HepG2 (cell line): ENCODE measurements at regions not wholly inside any gene's neighbourhood (a gene's known extent, or its start where the extent isn't known, plus 50 kb on each side); places are given as distances from the start of the nearest gene placed in this dataset.

Source experiments
- ATAC-seq: fragments of 200-7000 bp; cut with Tn5 transposase; 3 replicates; pipeline ENCODE4 v1.9.1; 2020; ENCODE audit warnings: mild to moderate bottlenecking, moderate library complexity
- BruUV-seq: library from RNA; stranded (reverse); fragments of 400-500 nt; replicated peaks from 2 replicates; lab custom pipeline; 2021; lab: Mats Ljungman, UMichigan
- CTCF ChIA-PET: fragments of 300-600 bp; formaldehyde crosslinking; extraction: SDS; loops from one replicate; lab custom pipeline; 2021; ENCODE audit warnings: low total read pairs, inconsistent platforms, low intra/inter-chr PET ratio; lab: Yijun Ruan, JAX
- POLR2A ChIA-PET: fragments of 350-600 bp; sonication (Branson Sonifier 250); formaldehyde crosslinking; loops from one replicate; lab custom pipeline; 2020; ENCODE audit warnings: antibody characterized with exemption, inconsistent platforms; lab: Yijun Ruan, JAX
- DNase-seq: peaks from one replicate; pipeline ENCODE4 v3.0.0-alpha.2; 2015; ENCODE audit warnings: low spot score
- FAIRE-seq: peaks from 3 replicates; lab custom pipeline; 2011; peaks lifted over from hg19 to GRCh38; lab: Jason Lieb, UNC
- H2AFZ ChIP-seq: one replicate; pipeline ENCODE4 v1.6.1; 2011; ENCODE audit warnings: low read length, inconsistent platforms
- H3K27ac ChIP-seq: fragments of 300-600 bp; 3 replicates; pipeline ENCODE4 v1.8.0; 2011; ENCODE audit warnings: mixed run types, mild to moderate bottlenecking, mixed read lengths, low read length, inconsistent platforms; ENCODE audit not compliant: insufficient read depth; ENCODE audit errors: extremely low read length
- H3K27me3 ChIP-seq, 2 experiments: fragments of 200-600 bp in 1 of 2; 2 replicates in 1 of 2; 3 replicates in 1 of 2; pipeline versions ENCODE4 v1.6.0 to v1.8.0; 2011; ENCODE audit warnings: low read length in 2 of 2, mild to moderate bottlenecking in 2 of 2, moderate library complexity in 2 of 2, inconsistent platforms in 1 of 2; ENCODE audit not compliant: insufficient read depth in 2 of 2, control insufficient read depth in 1 of 2
- H3K36me3 ChIP-seq, 2 experiments: fragments of 200-600 bp in 1 of 2; replicated peaks in 1 of 2; 2 replicates in 1 of 2; 3 replicates in 1 of 2; pipeline versions ENCODE4 v1.5.1 to v1.8.0; 2011; ENCODE audit warnings: low read length in 2 of 2, inconsistent platforms in 1 of 2; ENCODE audit not compliant: insufficient read depth in 2 of 2, control insufficient read depth in 1 of 2
- H3K4me1 ChIP-seq: 2 replicates; pipeline ENCODE4 v1.5.1; 2012; ENCODE audit warnings: low read length, inconsistent platforms; ENCODE audit not compliant: insufficient read depth
- H3K4me2 ChIP-seq: 2 replicates; pipeline ENCODE4 v1.6.0; 2011; ENCODE audit warnings: low read depth, low read length, inconsistent platforms
- H3K4me3 ChIP-seq, 3 experiments: fragments of 200-600 bp in 1 of 3; sonication (generic), shearing (Covaris generic) in 1 of 3; replicated peaks in 1 of 3; 2 replicates each; pipeline ENCODE4 v1.5.1; 2011 to 2016; ENCODE audit warnings: low read length in 3 of 3, inconsistent platforms in 2 of 3, low read depth in 2 of 3, mild to moderate bottlenecking in 2 of 3, control low read depth in 1 of 3, mixed read lengths in 1 of 3; ENCODE audit not compliant: insufficient read depth in 1 of 3
- H3K79me2 ChIP-seq: one replicate; pipeline ENCODE4 v1.6.1; 2011; ENCODE audit warnings: low read length, inconsistent platforms; ENCODE audit not compliant: insufficient read depth
- H3K9ac ChIP-seq: 2 replicates; pipeline ENCODE4 v1.6.0; 2011; ENCODE audit warnings: mild to moderate bottlenecking, low read depth, low read length, inconsistent platforms; ENCODE audit not compliant: insufficient read depth
- H3K9me3 ChIP-seq: 2 replicates; pipeline ENCODE4 v1.5.1; 2012; ENCODE audit warnings: mild to moderate bottlenecking, low read length
- H4K20me1 ChIP-seq: 2 replicates; pipeline ENCODE4 v1.6.0; 2011; ENCODE audit warnings: inconsistent platforms, mild to moderate bottlenecking, low read length, moderate library complexity; ENCODE audit not compliant: insufficient read depth
- AHR ChIP-seq: IDR thresholded peaks from 2 replicates; pipeline ENCODE4 v1.6.1; 2018; ENCODE audit warnings: missing genetic modification reagents, missing compliant biosample characterization
- ATF3 ChIP-seq: sonication (generic); formaldehyde crosslinking; IDR thresholded peaks from 2 replicates; pipeline ENCODE4 v1.4.0; 2020; ENCODE audit warnings: missing genetic modification reagents
- BRCA1 ChIP-seq: sonication (generic); formaldehyde crosslinking; IDR thresholded peaks from 2 replicates; pipeline ENCODE4 v1.4.0; 2020; ENCODE audit warnings: missing genetic modification reagents
- CAMTA2 ChIP-seq: sonication (generic); formaldehyde crosslinking; IDR thresholded peaks from 2 replicates; pipeline ENCODE4 v1.4.0; 2020; ENCODE audit warnings: mild to moderate bottlenecking, missing genetic modification reagents, borderline replicate concordance
- DNMT3B ChIP-seq: conservative IDR thresholded peaks from 2 replicates; pipeline ENCODE4 v1.6.1; 2016; ENCODE audit warnings: missing biosample characterization, control low read depth
- ETS1 ChIP-seq: sonication (generic); formaldehyde crosslinking; IDR thresholded peaks from 2 replicates; pipeline ENCODE4 v1.4.0; 2020; ENCODE audit warnings: missing genetic modification reagents
- FOSL2 ChIP-seq: sonication (generic); formaldehyde crosslinking; IDR thresholded peaks from 2 replicates; pipeline ENCODE4 v1.4.0; 2020; ENCODE audit warnings: missing genetic modification reagents
- FOXJ3 ChIP-seq: sonication (generic); formaldehyde crosslinking; IDR thresholded peaks from 2 replicates; pipeline ENCODE4 v1.4.0; 2020; ENCODE audit warnings: missing genetic modification reagents, mild to moderate bottlenecking, borderline replicate concordance
- FUBP1 ChIP-seq: sonication (generic); formaldehyde crosslinking; IDR thresholded peaks from 2 replicates; pipeline ENCODE4 v1.5.1; 2020; ENCODE audit warnings: missing genetic modification reagents, mild to moderate bottlenecking, borderline replicate concordance
- MBNL3 ChIP-seq: fragments of 250-450 bp; sonication (Bioruptor Pico); conservative IDR thresholded peaks from 2 replicates; pipeline ENCODE4 v1.8.0; 2022; ENCODE audit warnings: mild to moderate bottlenecking, inconsistent platforms
- MIER3 ChIP-seq: IDR thresholded peaks from 2 replicates; pipeline ENCODE4 v1.6.1; 2016; ENCODE audit warnings: missing compliant biosample characterization, borderline replicate concordance
- MTA1 ChIP-seq: sonication (generic); formaldehyde crosslinking; IDR thresholded peaks from 2 replicates; pipeline ENCODE4 v1.4.0; 2020; ENCODE audit warnings: missing genetic modification reagents, mild to moderate bottlenecking, borderline replicate concordance
- ONECUT2 ChIP-seq: sonication (generic); formaldehyde crosslinking; IDR thresholded peaks from 2 replicates; pipeline ENCODE4 v1.4.0; 2020; ENCODE audit warnings: missing genetic modification reagents
- SALL2 ChIP-seq: sonication (generic); formaldehyde crosslinking; IDR thresholded peaks from 2 replicates; pipeline ENCODE4 v1.8.1; 2023; ENCODE audit warnings: mild to moderate bottlenecking, missing genetic modification reagents, inconsistent platforms
- THYN1 ChIP-seq: sonication (generic); formaldehyde crosslinking; IDR thresholded peaks from 2 replicates; pipeline ENCODE4 v1.8.1; 2023; ENCODE audit warnings: low read depth, mild to moderate bottlenecking, moderate library complexity, missing genetic modification reagents, borderline replicate concordance
- XRCC5 ChIP-seq: fragments of 200-400 bp; formaldehyde crosslinking; optimal IDR thresholded peaks from 2 replicates; pipeline ENCODE3; 2017; ENCODE audit warnings: mild to moderate bottlenecking, low read length
- ZBTB20 ChIP-seq: sonication (generic); formaldehyde crosslinking; IDR thresholded peaks from 2 replicates; pipeline ENCODE4 v1.8.1; 2023; ENCODE audit warnings: missing genetic modification reagents, low read depth, mild to moderate bottlenecking, borderline replicate concordance
- ZNF484 ChIP-seq: sonication (generic); formaldehyde crosslinking; IDR thresholded peaks from 2 replicates; pipeline ENCODE4 v1.5.1; 2020; ENCODE audit warnings: mild to moderate bottlenecking, low read depth, missing genetic modification reagents, borderline replicate concordance
- ZNF607 ChIP-seq: sonication (generic); formaldehyde crosslinking; IDR thresholded peaks from 2 replicates; pipeline ENCODE4 v1.5.1; 2020; ENCODE audit warnings: missing genetic modification reagents, mild to moderate bottlenecking, borderline replicate concordance
- ZNF746 ChIP-seq: sonication (generic); formaldehyde crosslinking; IDR thresholded peaks from 2 replicates; pipeline ENCODE4 v1.8.0; 2022; ENCODE audit warnings: mild to moderate bottlenecking, missing genetic modification reagents
- ZNF879 ChIP-seq: sonication (generic); formaldehyde crosslinking; IDR thresholded peaks from 2 replicates; pipeline ENCODE4 v1.8.1; 2023; ENCODE audit warnings: missing genetic modification reagents
- ZSCAN25 ChIP-seq: sonication (generic); formaldehyde crosslinking; IDR thresholded peaks from 2 replicates; pipeline ENCODE4 v1.8.0; 2022; ENCODE audit warnings: mild to moderate bottlenecking, missing genetic modification reagents
- WGBS: methylation state at CpG from one replicate; pipeline ENCODE4 v1.1.6; 2017; ENCODE audit warnings: low lambda C conversion rate; 5-methylcytosine and 5-hydroxymethylcytosine counted together
- in situ Hi-C: cut with HindIII; loops from 2 replicates; pipeline ENCODE4 v1.10.0; 2017; ENCODE audit warnings: low pct_unique_long_range_greater_than_20kb; ENCODE audit not compliant: extremely low pct_ligation_motif_present
- intact Hi-C: fragments of 100-400 bp; cut with micrococcal nuclease; formaldehyde crosslinking; loops from one replicate; pipeline ENCODE4 v1.10.0; 2022; ENCODE audit not compliant: unreplicated experiment

- no peak for TF ChIP-seq FOXJ3 (CRISPR knock-in tag)
- no peak for TF ChIP-seq FUBP1 (CRISPR knock-in tag)
- no peak for TF ChIP-seq CAMTA2 (CRISPR knock-in tag)
- no peak for TF ChIP-seq BRCA1 (CRISPR knock-in tag)
- no peak for TF ChIP-seq FOSL2 (CRISPR knock-in tag)
- TF ChIP-seq AHR, result no peak
- TF ChIP-seq ZNF879 (CRISPR knock-in tag), result no peak
- TF ChIP-seq DNMT3B (CRISPR knock-in tag), result no peak
- TF ChIP-seq MIER3 (CRISPR knock-in tag), result no peak
- no peak for TF ChIP-seq ONECUT2 (CRISPR knock-in tag)
- no peak for TF ChIP-seq MBNL3 (CRISPR knock-in tag)
- TF ChIP-seq ZNF484, result no peak
These were observed 285.2 kb downstream of the MYCN start (continued) for GRCh38 chr2:16225545-16225944.

GRCh38 chr2:16225071-16225470, 284.7 kb downstream of the MYCN start:
- CTCF ChIA-PET, result no interaction called here
- TF ChIP-seq ATF3 (CRISPR knock-in tag) (no peak), ETS1 (CRISPR knock-in tag) (no peak), XRCC5 (no peak), ZNF746 (CRISPR knock-in tag) (no peak), ZNF607 (CRISPR knock-in tag) (no peak), ZSCAN25 (no peak), THYN1 (no peak), SALL2 (CRISPR knock-in tag) (no peak), ZBTB20 (CRISPR knock-in tag) (no peak), MBNL3 (CRISPR knock-in tag) (no peak), MTA1 (CRISPR knock-in tag) (no peak)

More at GRCh38 chr2:16225071-16225470, 284.7 kb downstream of the MYCN start:
- Histone ChIP-seq H3K9ac (no peak overlapping the region), H3K4me1 (no peaks in the 10 kb centered on the region), H3K27ac (no peak overlapping the region), H3K9me3 (no peaks in the 10 kb centered on the region), H3K4me3 (no peak overlapping the region), H3K36me3 (no peaks in the 10 kb centered on the region), H3K79me2 (no peaks in the 10 kb centered on the region), H3K27me3 (peaks cover 0 to 5% of the 10 kb centered on the region in 2 experiments; a peak in 1 of 5 replicates), H3K4me2 (no peak overlapping the region), H2AFZ (no peak overlapping the region), H4K20me1 (no peaks in the 10 kb centered on the region)
- POLR2A ChIA-PET, result no interaction called here
- FAIRE-seq (no peak), DNase-seq (no peak), ATAC-seq (no peak)
- BruUV-seq, result no TSS peak
- 23% methylated on average over 6 of the region's 6 CpGs for WGBS
- in situ Hi-C loops, result no loop called here
- intact Hi-C loops, result no loop called here
